ENCODE measurements at regions not wholly inside any gene's neighbourhood (a gene's known extent, or its start where the extent isn't known, plus 50 kb on each side); places are given as distances from the start of the nearest gene placed in this dataset.

- no peak for FAIRE-seq
- no peaks in the 10 kb centered on the region for H3K27me3 ChIP-seq (ENCODE audit: control insufficient read depth, insufficient read depth, low read length)
- H3K36me3 ChIP-seq (ENCODE audit: control insufficient read depth, insufficient read depth, low read length) = no peaks in the 10 kb centered on the region
- no peak overlapping the region for H3K4me3 ChIP-seq (ENCODE audit: low read depth, low read length)
- TF ChIP-seq, protein P1, sequence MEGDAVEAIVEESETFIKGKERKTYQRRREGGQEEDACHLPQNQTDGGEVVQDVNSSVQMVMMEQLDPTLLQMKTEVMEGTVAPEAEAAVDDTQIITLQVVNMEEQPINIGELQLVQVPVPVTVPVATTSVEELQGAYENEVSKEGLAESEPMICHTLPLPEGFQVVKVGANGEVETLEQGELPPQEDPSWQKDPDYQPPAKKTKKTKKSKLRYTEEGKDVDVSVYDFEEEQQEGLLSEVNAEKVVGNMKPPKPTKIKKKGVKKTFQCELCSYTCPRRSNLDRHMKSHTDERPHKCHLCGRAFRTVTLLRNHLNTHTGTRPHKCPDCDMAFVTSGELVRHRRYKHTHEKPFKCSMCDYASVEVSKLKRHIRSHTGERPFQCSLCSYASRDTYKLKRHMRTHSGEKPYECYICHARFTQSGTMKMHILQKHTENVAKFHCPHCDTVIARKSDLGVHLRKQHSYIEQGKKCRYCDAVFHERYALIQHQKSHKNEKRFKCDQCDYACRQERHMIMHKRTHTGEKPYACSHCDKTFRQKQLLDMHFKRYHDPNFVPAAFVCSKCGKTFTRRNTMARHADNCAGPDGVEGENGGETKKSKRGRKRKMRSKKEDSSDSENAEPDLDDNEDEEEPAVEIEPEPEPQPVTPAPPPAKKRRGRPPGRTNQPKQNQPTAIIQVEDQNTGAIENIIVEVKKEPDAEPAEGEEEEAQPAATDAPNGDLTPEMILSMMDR (IDR thresholded peaks at IDR 0.05; ENCODE audit: insufficient read depth, low read length, severe bottlenecking) = no peak
- DNase-seq (ENCODE audit: low read depth) = no peak
Measured at GRCh38 chr4:138908134-138908533, 107.4 kb upstream of the NOCT start.

GRCh38 chr4:138907174-138907573 is 108.4 kb upstream of the NOCT start:
- DNase-seq (ENCODE audit: low read depth) (no peak), FAIRE-seq (peak; percentile 58)
- no peaks in the 10 kb centered on the region for H3K36me3 ChIP-seq (ENCODE audit: control insufficient read depth, insufficient read depth, low read length)
- H3K4me3 ChIP-seq (ENCODE audit: low read depth, low read length) = no peak overlapping the region
- TF ChIP-seq, protein P1 (IDR thresholded peaks at IDR 0.05; ENCODE audit: insufficient read depth, low read length, severe bottlenecking) = no peak
- H3K27me3 ChIP-seq (ENCODE audit: control insufficient read depth, insufficient read depth, low read length) = no peaks in the 10 kb centered on the region

- FAIRE-seq (no peak), DNase-seq (ENCODE audit: low read depth) (no peak)
- Histone ChIP-seq H3K4me3 (ENCODE audit: low read depth, low read length) (no peak overlapping the region), H3K36me3 (ENCODE audit: control insufficient read depth, insufficient read depth, low read length) (no peaks in the 10 kb centered on the region), H3K27me3 (ENCODE audit: control insufficient read depth, insufficient read depth, low read length) (no peaks in the 10 kb centered on the region)
- TF ChIP-seq, protein P1 (IDR thresholded peaks at IDR 0.05; ENCODE audit: insufficient read depth, low read length, severe bottlenecking) = no peak
Measured at GRCh38 chr4:138904793-138905192, 110.8 kb upstream of the NOCT start.

DNA sequence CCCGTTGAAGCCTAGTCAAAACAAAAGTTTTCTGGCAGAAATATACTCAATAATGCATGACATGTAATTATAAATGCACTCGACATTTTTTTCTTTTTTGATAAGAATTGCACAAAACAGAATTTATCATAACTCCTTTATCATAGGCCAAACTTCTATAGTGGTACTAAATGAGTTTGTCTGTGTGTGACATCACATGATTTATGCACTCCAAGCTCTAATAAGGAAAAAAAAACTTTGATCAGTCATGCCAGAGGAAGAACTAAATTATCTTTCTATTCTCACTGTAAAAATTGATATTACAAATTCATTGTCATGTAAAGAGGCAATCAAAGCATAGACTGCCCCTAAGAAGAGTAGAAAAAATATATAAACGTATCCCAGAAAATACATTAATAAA is 112.4 kb upstream of the NOCT start:
- Histone ChIP-seq H3K27me3 (ENCODE audit: control insufficient read depth, insufficient read depth, low read length) (no peaks in the 10 kb centered on the region), H3K4me3 (ENCODE audit: low read depth, low read length) (no peak overlapping the region), H3K36me3 (ENCODE audit: control insufficient read depth, insufficient read depth, low read length) (no peaks in the 10 kb centered on the region)
- FAIRE-seq = no peak
- TF ChIP-seq, protein P1 (IDR thresholded peaks at IDR 0.05; ENCODE audit: insufficient read depth, low read length, severe bottlenecking) = no peak
- no peak for DNase-seq (ENCODE audit: low read depth)

DNA sequence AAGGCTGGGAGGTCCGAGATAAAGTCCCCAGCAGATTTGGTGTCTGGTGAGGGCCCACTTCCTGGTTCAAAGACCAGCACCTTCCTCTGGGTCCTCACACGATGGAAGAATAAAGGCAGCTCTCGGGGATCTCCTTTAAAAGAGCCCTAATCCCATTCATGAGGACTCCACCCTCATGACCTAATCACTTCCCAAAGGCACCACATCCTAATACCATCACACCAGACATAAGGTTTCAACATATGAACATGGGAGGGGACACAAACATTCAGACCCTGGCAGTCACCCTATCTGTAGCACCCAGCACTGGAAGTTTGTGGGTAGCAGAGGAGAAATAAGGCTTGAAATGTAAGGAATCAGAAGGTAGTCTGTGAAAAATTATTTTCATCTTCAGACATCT is 112.9 kb upstream of the NOCT start:
- TF ChIP-seq, protein P1 (IDR thresholded peaks at IDR 0.05; ENCODE audit: insufficient read depth, low read length, severe bottlenecking) = no peak
- no peak overlapping the region for H3K4me3 ChIP-seq (ENCODE audit: low read depth, low read length)
- H3K27me3 ChIP-seq (ENCODE audit: control insufficient read depth, insufficient read depth, low read length) = no peaks in the 10 kb centered on the region
- H3K36me3 ChIP-seq (ENCODE audit: control insufficient read depth, insufficient read depth, low read length) = no peaks in the 10 kb centered on the region
- DNase-seq (ENCODE audit: low read depth) (no peak), FAIRE-seq (no peak)

- peak; percentile 18 for FAIRE-seq
- Histone ChIP-seq H3K36me3 (ENCODE audit: control insufficient read depth, insufficient read depth, low read length) (no peaks in the 10 kb centered on the region), H3K27me3 (ENCODE audit: control insufficient read depth, insufficient read depth, low read length) (no peaks in the 10 kb centered on the region), H3K4me3 (ENCODE audit: low read depth, low read length) (no peak overlapping the region)
- TF ChIP-seq, protein P1 (IDR thresholded peaks at IDR 0.05; ENCODE audit: insufficient read depth, low read length, severe bottlenecking) = no peak
- DNase-seq (ENCODE audit: low read depth) = peak; percentile 35
Measured at GRCh38 chr4:138901177-138901576, 114.4 kb upstream of the NOCT start.
